Stimulated activated CD4-positive, alpha-beta T cell treated with anti-CD3 and anti-CD28 coated beads, Interleukin-1b, Interleukin-23, amount 100 ng/mL, for 48 hours (primary cell): ENCODE measurements at regions not wholly inside any gene's neighbourhood (a gene's known extent, or its start where the extent isn't known, plus 50 kb on each side); places are given as distances from the start of the nearest gene placed in this dataset.

ENCODE experiments used
- DNase-seq: peaks from one replicate; pipeline ENCODE4 v3.0.0-alpha.2; 2020

- no peak for DNase-seq
Observed at GRCh38 chr15:96225642-96226259, 104.7 kb upstream of the NR2F2 start.

- DNase-seq = no peak
Observed at GRCh38 chr15:96230526-96231181, 99.8 kb upstream of the NR2F2 start.

DNA sequence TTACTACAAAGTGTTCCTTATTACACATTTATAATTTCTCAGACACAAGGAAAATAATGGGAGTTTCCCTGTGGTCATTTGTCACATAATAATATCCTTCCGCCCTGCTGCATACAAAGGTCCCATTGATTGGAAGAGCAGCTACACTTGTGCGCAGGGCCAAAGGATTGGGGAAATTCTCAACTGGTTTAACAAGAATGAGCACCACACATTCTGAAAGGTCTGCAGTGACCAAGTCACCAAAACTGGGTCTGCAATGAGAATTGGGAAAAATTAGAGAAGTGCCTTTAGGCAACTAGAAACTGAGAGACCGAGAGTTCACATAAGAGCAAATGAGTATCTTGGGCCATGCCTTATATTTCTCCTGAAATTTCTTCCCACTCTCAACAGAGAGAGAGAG lies 98.2 kb upstream of the NR2F2 start:
- DNase-seq = no peak

- DNase-seq = no peak
Observed at GRCh38 chr15:96234109-96234892, 96.2 kb upstream of the NR2F2 start.

GRCh38 chr15:96237002-96237401 lies 93.5 kb upstream of the NR2F2 start:
- DNase-seq = no peak

- DNase-seq = no peak
Observed at GRCh38 chr15:96242761-96243160, 87.7 kb upstream of the NR2F2 start.

- no peak for DNase-seq
Observed at GRCh38 chr15:96243701-96244100, 86.8 kb upstream of the NR2F2 start.

GRCh38 chr15:96245252-96245651 lies 85.2 kb upstream of the NR2F2 start:
- DNase-seq = no peak

GRCh38 chr15:96246057-96246456 lies 84.4 kb upstream of the NR2F2 start:
- no peak for DNase-seq

DNA sequence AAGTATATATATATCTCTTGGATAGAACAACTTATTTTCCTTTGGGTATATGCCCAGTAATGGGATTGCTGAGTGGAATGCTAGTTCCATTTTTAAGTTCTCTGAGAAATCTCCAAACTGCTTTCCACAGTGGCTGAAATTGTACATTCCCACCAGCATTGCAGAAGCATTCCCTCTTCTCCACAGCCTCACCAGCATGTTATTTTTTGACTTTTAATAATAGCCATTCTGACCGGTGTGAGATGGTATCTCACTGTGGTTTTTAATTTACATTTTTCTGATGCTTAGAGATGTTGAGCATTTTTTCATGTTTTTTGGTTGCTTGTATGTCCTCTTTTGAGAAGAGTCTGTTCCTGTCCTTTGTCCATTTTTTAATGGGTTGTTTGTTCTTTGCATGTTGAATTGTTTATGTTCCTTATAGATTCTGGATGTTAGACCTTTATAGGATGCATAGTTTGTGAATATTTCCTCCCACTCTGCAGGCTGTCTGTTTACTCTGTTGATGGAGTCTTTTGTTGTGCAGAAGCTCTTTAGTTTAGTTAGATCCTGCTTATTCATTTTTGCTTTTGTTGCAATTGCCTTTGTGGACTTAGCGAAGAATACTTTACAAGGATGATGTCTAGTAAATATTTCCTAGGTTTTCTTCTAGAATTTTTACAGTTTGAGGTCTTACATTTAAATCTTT lies 82.7 kb upstream of the NR2F2 start:
- no peak for DNase-seq

GRCh38 chr15:96252148-96252547 lies 78.4 kb upstream of the NR2F2 start:
- no peak for DNase-seq

GRCh38 chr15:96253006-96253747 lies 77.3 kb upstream of the NR2F2 start:
- no peak for DNase-seq

DNA sequence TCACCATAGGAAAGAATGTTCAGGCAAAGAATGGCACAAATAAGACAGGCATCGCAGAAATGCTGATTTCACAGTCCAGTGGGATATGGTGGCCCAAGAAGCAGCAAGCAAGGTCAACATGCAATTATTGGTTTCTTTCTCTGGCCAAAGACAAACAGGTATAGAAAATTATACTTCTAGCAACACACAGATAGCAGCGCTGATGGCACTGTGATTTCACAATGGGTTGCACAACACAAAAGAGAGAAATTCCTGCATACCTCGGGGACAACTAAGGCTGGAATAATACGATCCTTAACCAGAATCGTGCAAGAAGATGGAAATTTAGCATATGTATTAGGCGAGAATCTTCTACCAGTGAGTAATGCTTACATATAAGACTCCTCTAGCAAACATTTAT lies 76.3 kb upstream of the NR2F2 start:
- no peak for DNase-seq

DNA sequence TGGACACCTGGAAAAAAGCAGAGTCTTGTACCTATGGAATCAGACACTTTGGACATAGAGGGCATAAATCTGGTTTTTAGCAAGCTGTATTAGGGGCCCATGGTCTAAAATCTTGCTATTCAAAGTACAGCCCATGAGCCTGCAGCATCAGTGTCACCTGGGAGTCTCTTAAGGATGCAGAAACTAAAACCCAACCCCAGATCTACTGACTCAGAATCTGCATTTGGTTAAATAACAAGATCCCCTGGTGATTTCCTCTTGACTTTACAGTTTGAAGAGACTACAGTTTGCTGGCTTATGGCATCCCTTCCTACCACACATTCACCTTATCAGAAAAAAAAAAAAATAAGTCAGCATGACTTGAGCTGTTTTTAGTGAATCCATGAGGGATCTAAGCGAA lies 74.9 kb upstream of the NR2F2 start:
- no peak for DNase-seq

DNA sequence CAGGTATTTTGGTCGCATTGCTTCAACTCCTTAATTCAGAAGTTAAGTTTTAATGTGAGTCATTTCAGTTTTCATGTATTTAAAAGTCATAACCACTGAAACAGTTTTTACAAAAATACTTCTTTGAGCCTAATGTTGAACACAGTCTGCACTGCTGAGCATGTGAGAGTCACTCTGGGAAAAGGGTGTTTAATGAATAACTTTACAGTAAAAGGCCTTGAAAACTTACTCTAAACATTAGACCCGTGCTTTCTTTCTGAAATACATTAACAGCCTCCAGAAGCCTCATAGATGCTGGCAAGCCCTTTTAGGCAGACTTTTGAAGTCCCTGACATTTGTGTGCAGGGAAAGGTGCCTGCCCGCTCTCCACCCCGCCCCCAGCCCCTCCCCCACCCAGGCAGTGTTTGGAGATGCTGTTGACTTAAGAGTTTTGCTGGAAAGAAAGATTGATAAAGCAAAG lies 68.9 kb upstream of the NR2F2 start:
- no peak for DNase-seq

DNA sequence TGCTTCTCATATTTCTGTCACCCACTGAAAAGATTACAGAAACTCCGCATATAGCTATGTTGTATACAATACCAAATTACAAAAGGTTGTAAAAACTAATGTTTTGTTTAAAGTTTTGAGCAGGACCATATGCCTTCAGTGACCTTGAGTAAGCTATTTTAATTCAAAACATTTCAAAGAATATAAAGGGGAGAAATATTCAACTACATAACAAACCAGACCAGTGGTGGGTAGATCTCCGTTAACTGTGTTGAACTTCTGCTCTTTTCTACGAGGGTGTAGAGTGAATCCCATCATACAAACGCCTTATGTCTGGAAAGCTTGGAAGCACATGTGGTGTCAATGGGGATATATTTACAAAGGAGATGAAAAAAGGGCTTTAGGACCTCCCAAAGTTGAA lies 68.4 kb upstream of the NR2F2 start:
- no peak for DNase-seq

GRCh38 chr15:96262549-96263489 lies 67.7 kb upstream of the NR2F2 start:
- no peak for DNase-seq

DNA sequence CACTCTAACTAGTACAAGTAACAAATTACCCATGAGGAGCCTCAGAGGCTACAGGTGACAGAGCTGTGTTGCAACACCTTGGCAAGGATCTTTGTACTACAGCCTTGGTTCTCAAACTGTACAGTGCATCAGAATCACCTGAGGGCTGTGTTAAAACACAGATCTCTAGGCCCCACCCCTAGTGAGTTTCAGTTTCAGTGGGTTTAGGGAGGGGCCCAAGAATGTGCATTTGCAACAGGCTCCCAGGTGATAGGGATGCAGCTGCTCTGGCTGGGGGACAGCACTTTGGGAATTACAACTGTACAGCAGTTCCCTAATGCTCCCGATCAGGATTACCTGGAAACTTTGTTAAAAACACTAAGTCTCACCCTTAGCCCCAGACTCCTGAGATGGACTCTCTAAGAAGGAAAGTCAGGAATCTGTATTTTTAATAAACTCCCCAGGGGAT lies 66.1 kb upstream of the NR2F2 start:
- no peak for DNase-seq

DNA sequence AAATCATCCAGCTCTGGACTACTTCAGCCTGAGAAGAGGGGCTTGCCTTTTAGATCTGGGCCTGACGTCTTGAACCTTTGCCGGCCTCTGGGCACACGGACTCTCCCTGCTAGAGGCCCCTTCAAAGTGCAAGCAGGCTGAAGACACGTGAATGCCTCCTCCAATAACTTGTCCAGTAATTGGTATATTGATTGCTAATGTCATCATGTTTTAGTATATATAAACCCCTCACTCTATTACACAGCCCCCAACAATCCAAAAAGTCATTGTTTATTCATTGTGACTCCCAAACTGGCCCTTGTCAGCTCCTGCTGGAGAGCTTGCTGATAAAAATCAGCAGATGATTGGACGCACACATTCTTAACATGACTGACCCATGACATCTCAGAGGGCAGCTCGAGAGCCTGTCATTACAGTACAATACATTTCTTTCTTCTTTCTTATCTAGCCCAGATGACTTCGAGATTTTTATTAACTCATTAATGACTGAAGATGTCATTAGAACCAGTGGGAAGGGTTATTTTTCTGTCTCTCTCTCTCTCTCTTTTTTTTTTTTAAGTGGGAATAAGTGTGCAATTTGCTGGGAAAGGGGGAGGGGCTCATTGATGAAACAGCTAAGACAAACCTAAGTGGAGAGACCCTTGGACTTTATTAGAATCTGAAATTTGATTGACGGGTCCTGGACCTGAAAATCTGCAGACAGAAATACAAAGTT lies 65.5 kb upstream of the NR2F2 start:
- no peak for DNase-seq

DNA sequence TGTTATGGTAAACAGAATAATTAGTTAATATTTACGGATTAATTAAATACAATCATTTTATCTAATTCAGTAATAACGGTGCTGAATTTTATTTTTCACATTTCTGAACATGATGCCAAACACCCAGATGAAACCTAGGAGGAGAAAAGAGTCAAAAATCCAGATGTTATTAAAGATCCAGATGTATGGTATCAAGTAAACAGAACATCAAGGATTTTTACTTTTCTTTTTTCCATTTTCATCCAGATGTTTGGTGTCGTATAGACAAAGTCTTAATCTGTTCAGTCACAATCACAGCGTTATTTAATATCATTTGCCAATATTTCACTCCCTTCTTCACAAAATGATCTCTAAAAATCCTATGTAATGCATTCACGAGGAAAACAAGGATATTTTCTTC lies 64.0 kb upstream of the NR2F2 start:
- DNase-seq = no peak

DNA sequence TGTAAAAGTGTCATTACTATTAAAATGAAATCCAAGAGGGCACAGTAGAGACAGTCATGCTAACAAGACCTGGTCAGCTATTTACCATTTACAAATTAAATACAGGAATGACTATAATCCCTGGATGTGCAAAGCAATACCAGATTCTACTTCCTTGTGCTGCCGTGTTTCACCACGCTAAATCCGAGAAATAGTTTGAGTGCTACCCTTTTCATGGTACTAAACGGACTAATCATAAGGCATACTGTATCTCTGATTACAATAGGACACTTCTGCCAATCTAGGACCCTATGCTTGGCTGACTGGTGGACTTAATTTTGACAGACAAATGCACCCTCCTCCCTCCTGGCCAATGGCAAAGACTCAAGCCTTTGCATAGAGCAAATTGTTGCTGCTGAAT lies 63.0 kb upstream of the NR2F2 start:
- DNase-seq = no peak
